ENCODE measurements at regions not wholly inside any gene's neighbourhood (a gene's known extent, or its start where the extent isn't known, plus 50 kb on each side); places are given as distances from the start of the nearest gene placed in this dataset.

- peaks cover 11% of the 10 kb centered on the region for H3K36me3 ChIP-seq (ENCODE audit: insufficient read depth, low read length)
- ChIA-PET CTCF (ENCODE audit: unreplicated experiment) (interaction anchor here (0.8 to 1.5 kb wide), 3 partner anchors 9 to 37 kb away, joined by 3 read pairs; no protein-coding TSS in a partner anchor), POLR2A (interaction anchor here (0.6 to 6.0 kb wide), 14 partner anchors 10 to 836 kb away, joined by 3 to 58 read pairs (median 4); no protein-coding TSS in a partner anchor)
- H4K20me1 ChIP-seq (ENCODE audit: insufficient read depth, low read length): no peaks in the 10 kb centered on the region
- H3K79me2 ChIP-seq (ENCODE audit: insufficient read depth, low read depth, low read length): no peaks in the 10 kb centered on the region
- no peak overlapping the region for H3K4me3 ChIP-seq (ENCODE audit: low read depth, low read length, poor library complexity, severe bottlenecking)
- peaks cover 63% of the 10 kb centered on the region for H3K4me1 ChIP-seq (ENCODE audit: insufficient read depth, low read length, poor library complexity, severe bottlenecking)
- BruUV-seq (replicated peaks): no TSS peak
- H3K4me2 ChIP-seq (ENCODE audit: low read length): peak overlapping the region; percentile 46
- peaks cover 17% of the 10 kb centered on the region; the same call in 1 of the 2 replicates for H3K9me3 ChIP-seq (ENCODE audit: low read length)
- peak overlapping the region; percentile 48 for H3K27ac ChIP-seq (ENCODE audit: low read depth, low read length, poor library complexity, severe bottlenecking)
- H2AFZ ChIP-seq (ENCODE audit: low read length): peak overlapping the region; percentile 79
- no peaks in the 10 kb centered on the region for H3K9me2 ChIP-seq (ENCODE audit: insufficient read depth, low read length)
- DNase-seq (ENCODE audit: low spot score): peak; percentile 79
- no peak for TF ChIP-seq EZH2phosphoT487 (IDR thresholded peaks at IDR 0.05; ENCODE audit: borderline replicate concordance, low read depth, low read length)
- TF ChIP-seq CTCF (conservative IDR thresholded peaks at IDR 0.05; ENCODE audit: low read length): no peak
- intact Hi-C loops (cut with micrococcal nuclease; ENCODE audit: unreplicated experiment): loop anchor here (5.0 kb wide), 1 partner anchor 49 kb away; no protein-coding TSS in a partner anchor
These were observed 111.0 kb downstream of the CD83 start for GRCh38 chr6:14228571-14228970.

GRCh38 chr6:14231071-14231483, 113.5 kb downstream of the CD83 start:
- Histone ChIP-seq H3K4me1 (ENCODE audit: insufficient read depth, low read length, poor library complexity, severe bottlenecking) (peaks cover 51% of the 10 kb centered on the region), H3K36me3 (ENCODE audit: insufficient read depth, low read length) (peaks cover 6% of the 10 kb centered on the region), H4K20me1 (ENCODE audit: insufficient read depth, low read length) (no peaks in the 10 kb centered on the region), H3K4me3 (ENCODE audit: low read depth, low read length, poor library complexity, severe bottlenecking) (no peak overlapping the region), H3K9me3 (ENCODE audit: low read length) (peaks cover 10% of the 10 kb centered on the region; the same call in 1 of the 2 replicates), H3K9me2 (ENCODE audit: insufficient read depth, low read length) (no peaks in the 10 kb centered on the region), H3K27ac (ENCODE audit: low read depth, low read length, poor library complexity, severe bottlenecking) (no peak overlapping the region), H2AFZ (ENCODE audit: low read length) (no peak overlapping the region), H3K79me2 (ENCODE audit: insufficient read depth, low read depth, low read length) (no peaks in the 10 kb centered on the region), H3K4me2 (ENCODE audit: low read length) (no peak overlapping the region)
- ChIA-PET POLR2A (interaction anchor here (6.0 kb wide), 1 partner anchor 8 kb away, joined by 58 read pairs; no protein-coding TSS in a partner anchor), CTCF (ENCODE audit: unreplicated experiment) (no interaction called here)
- intact Hi-C loops (cut with micrococcal nuclease; ENCODE audit: unreplicated experiment): no loop called here
- TF ChIP-seq CTCF (conservative IDR thresholded peaks at IDR 0.05; ENCODE audit: low read length) (no peak), EZH2phosphoT487 (IDR thresholded peaks at IDR 0.05; ENCODE audit: borderline replicate concordance, low read depth, low read length) (no peak)
- BruUV-seq (replicated peaks): no TSS peak
- DNase-seq (ENCODE audit: low spot score): no peak

GRCh38 chr6:14231501-14232280, 114.1 kb downstream of the CD83 start:
- H3K9me3 ChIP-seq (ENCODE audit: low read length): peaks cover 4% of the 10 kb centered on the region; the same call in 1 of the 2 replicates
- no peak for DNase-seq (ENCODE audit: low spot score)
- H2AFZ ChIP-seq (ENCODE audit: low read length): no peak overlapping the region
- no peaks in the 10 kb centered on the region for H4K20me1 ChIP-seq (ENCODE audit: insufficient read depth, low read length)
- H3K4me3 ChIP-seq (ENCODE audit: low read depth, low read length, poor library complexity, severe bottlenecking): no peak overlapping the region
- H3K79me2 ChIP-seq (ENCODE audit: insufficient read depth, low read depth, low read length): no peaks in the 10 kb centered on the region
- ChIA-PET CTCF (ENCODE audit: unreplicated experiment) (no interaction called here), POLR2A (no interaction called here)
- peaks cover 57% of the 10 kb centered on the region for H3K4me1 ChIP-seq (ENCODE audit: insufficient read depth, low read length, poor library complexity, severe bottlenecking)
- no peak overlapping the region for H3K27ac ChIP-seq (ENCODE audit: low read depth, low read length, poor library complexity, severe bottlenecking)
- TF ChIP-seq CTCF (conservative IDR thresholded peaks at IDR 0.05; ENCODE audit: low read length): no peak
- no peak for TF ChIP-seq EZH2phosphoT487 (IDR thresholded peaks at IDR 0.05; ENCODE audit: borderline replicate concordance, low read depth, low read length)
- no peaks in the 10 kb centered on the region for H3K9me2 ChIP-seq (ENCODE audit: insufficient read depth, low read length)
- BruUV-seq (replicated peaks): no TSS peak
- intact Hi-C loops (cut with micrococcal nuclease; ENCODE audit: unreplicated experiment): no loop called here
- no peak overlapping the region for H3K4me2 ChIP-seq (ENCODE audit: low read length)
- no peaks in the 10 kb centered on the region; the same call in 1 of the 2 replicates for H3K36me3 ChIP-seq (ENCODE audit: insufficient read depth, low read length)
